Trophoblast cell (in vitro differentiated cells and primary cell): ENCODE measurements at regions not wholly inside any gene's neighbourhood (a gene's known extent, or its start where the extent isn't known, plus 50 kb on each side); places are given as distances from the start of the nearest gene placed in this dataset.

Experiments used
- DNase-seq, 2 donors: peaks; one replicate each; pipeline ENCODE4 v3.0.0-alpha.2; 2016
- H2AFZ ChIP-seq: 2 replicates; pipeline ENCODE4 v1.6.1; 2013; ENCODE audit warnings: low read length, moderate library complexity, mild to moderate bottlenecking; ENCODE audit not compliant: insufficient read depth, poor library complexity
- H2AK5ac ChIP-seq: 2 replicates; pipeline ENCODE4 v1.6.1; 2013; ENCODE audit warnings: mild to moderate bottlenecking, low read length
- H2BK120ac ChIP-seq: 2 replicates; pipeline ENCODE4 v1.6.1; 2013; ENCODE audit warnings: low read length, mild to moderate bottlenecking, moderate library complexity; ENCODE audit not compliant: insufficient read depth, poor library complexity
- H2BK12ac ChIP-seq: 2 replicates; pipeline ENCODE4 v1.6.1; 2013; ENCODE audit warnings: mild to moderate bottlenecking, low read length, moderate library complexity
- H2BK5ac ChIP-seq: 2 replicates; pipeline ENCODE4 v1.6.1; 2013; ENCODE audit warnings: low read length, low read depth, moderate library complexity, mild to moderate bottlenecking; ENCODE audit not compliant: poor library complexity
- H3K14ac ChIP-seq: 2 replicates; pipeline ENCODE4 v1.6.1; 2013; ENCODE audit warnings: mild to moderate bottlenecking, low read length
- H3K18ac ChIP-seq: 2 replicates; pipeline ENCODE4 v1.6.1; 2013; ENCODE audit warnings: mild to moderate bottlenecking, low read length
- H3K23ac ChIP-seq: 2 replicates; pipeline ENCODE4 v1.6.1; 2013; ENCODE audit warnings: low read length
- H3K27ac ChIP-seq: 2 replicates; pipeline ENCODE4 v1.5.1; 2013; ENCODE audit warnings: low read depth, mild to moderate bottlenecking, inconsistent platforms, low read length, moderate library complexity
- H3K27me3 ChIP-seq: 2 replicates; pipeline ENCODE4 v1.6.1; 2013; ENCODE audit warnings: inconsistent platforms, mild to moderate bottlenecking, low read length, moderate library complexity; ENCODE audit not compliant: insufficient read depth
- H3K36me3 ChIP-seq, 2 experiments: 1 replicate in 1 of 2; 2 replicates in 1 of 2; pipeline ENCODE4 v1.6.1; 2013; ENCODE audit warnings: low read length in 2 of 2, mild to moderate bottlenecking in 2 of 2, moderate library complexity in 1 of 2; ENCODE audit not compliant: insufficient read depth in 2 of 2, control insufficient read depth in 1 of 2
- H3K4ac ChIP-seq: 2 replicates; pipeline ENCODE4 v1.6.1; 2013; ENCODE audit warnings: low read depth, mild to moderate bottlenecking, low read length, moderate library complexity
- H3K4me1 ChIP-seq, 2 experiments: 1 replicate in 1 of 2; 2 replicates in 1 of 2; pipeline ENCODE4 v1.6.1; 2013; ENCODE audit warnings: low read length in 2 of 2, mild to moderate bottlenecking in 2 of 2, moderate library complexity in 1 of 2; ENCODE audit not compliant: insufficient read depth in 2 of 2, control insufficient read depth in 1 of 2
- H3K4me2 ChIP-seq: 2 replicates; pipeline ENCODE4 v1.6.1; 2013; ENCODE audit warnings: inconsistent platforms, mild to moderate bottlenecking, low read length, moderate library complexity
- H3K4me3 ChIP-seq: 2 replicates; pipeline ENCODE4 v1.5.1; 2013; ENCODE audit warnings: mild to moderate bottlenecking, low read depth, low read length, inconsistent platforms
- H3K79me1 ChIP-seq: one replicate; pipeline ENCODE4 v1.6.1; 2013; ENCODE audit warnings: low read length
- H3K79me2 ChIP-seq: 2 replicates; pipeline ENCODE4 v1.6.1; 2013; ENCODE audit warnings: low read length, mild to moderate bottlenecking; ENCODE audit not compliant: control insufficient read depth, insufficient read depth, poor library complexity
- H3K9ac ChIP-seq: 2 replicates; pipeline ENCODE4 v1.6.1; 2013; ENCODE audit warnings: mild to moderate bottlenecking, low read length
- H3K9me3 ChIP-seq: 2 replicates; pipeline ENCODE4 v1.6.1; 2013; ENCODE audit warnings: low read depth, mild to moderate bottlenecking, control low read depth, inconsistent platforms, low read length; ENCODE audit not compliant: insufficient read depth
- H4K12ac ChIP-seq: 2 replicates; pipeline ENCODE4 v1.6.1; 2013; ENCODE audit warnings: low read depth, mild to moderate bottlenecking, low read length, moderate library complexity
- H4K8ac ChIP-seq: 2 replicates; pipeline ENCODE4 v1.6.1; 2013; ENCODE audit warnings: low read depth, mild to moderate bottlenecking, low read length, moderate library complexity
- H4K91ac ChIP-seq: one replicate; pipeline ENCODE4 v1.6.1; 2013; ENCODE audit warnings: low read depth, mild to moderate bottlenecking, low read length, moderate library complexity
- WGBS: extraction: QIAGEN DNeasy Blood & Tissue Kit; methylation state at CpG from one replicate; pipeline ENCODE4 v1.1.7; 2013; ENCODE audit warnings: missing lambda C conversion rate; ENCODE audit not compliant: insufficient read length, insufficient coverage; ENCODE audit errors: extremely low coverage; 5-methylcytosine and 5-hydroxymethylcytosine counted together

DNA sequence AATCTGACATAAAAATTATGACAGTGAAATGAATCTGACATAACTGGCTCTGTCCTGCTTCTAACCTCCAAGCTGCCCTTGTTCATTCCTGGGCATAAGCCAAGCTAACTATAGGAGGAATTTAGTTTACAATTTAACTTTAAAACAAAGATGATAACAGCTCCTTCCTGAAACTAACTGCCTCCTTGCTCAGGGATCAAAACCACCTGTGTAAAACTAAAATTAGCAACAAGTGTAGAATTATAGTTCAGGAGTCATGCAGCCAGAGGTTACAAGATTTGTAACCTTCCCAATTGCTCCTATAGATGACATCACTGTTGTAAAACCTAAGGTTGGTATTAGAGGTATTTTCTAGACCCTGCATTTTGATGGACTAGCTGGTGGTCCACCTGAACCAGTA, 256.4 kb upstream of the POM121L12 start:
- Histone ChIP-seq H3K18ac (no peak overlapping the region), H3K23ac (no peak overlapping the region), H2AFZ (no peak overlapping the region), H2AK5ac (no peak overlapping the region), H3K27ac (no peak overlapping the region), H2BK120ac (no peak overlapping the region), H3K36me3 (no peaks in the 10 kb centered on the region), H3K27me3 (no peaks in the 10 kb centered on the region), H4K91ac (no peak overlapping the region), H3K4ac (no peak overlapping the region), H3K79me2 (no peaks in the 10 kb centered on the region), H3K9ac (no peak overlapping the region), H3K4me3 (no peak overlapping the region), H3K79me1 (no peaks in the 10 kb centered on the region), H3K14ac (no peak overlapping the region), H2BK5ac (no peak overlapping the region), H3K4me1 (no peaks in the 10 kb centered on the region), H3K9me3 (no peaks in the 10 kb centered on the region), H3K4me2 (no peak overlapping the region), H4K12ac (no peak overlapping the region), H4K8ac (no peak overlapping the region), H2BK12ac (no peak overlapping the region)
- no peak for DNase-seq

DNA sequence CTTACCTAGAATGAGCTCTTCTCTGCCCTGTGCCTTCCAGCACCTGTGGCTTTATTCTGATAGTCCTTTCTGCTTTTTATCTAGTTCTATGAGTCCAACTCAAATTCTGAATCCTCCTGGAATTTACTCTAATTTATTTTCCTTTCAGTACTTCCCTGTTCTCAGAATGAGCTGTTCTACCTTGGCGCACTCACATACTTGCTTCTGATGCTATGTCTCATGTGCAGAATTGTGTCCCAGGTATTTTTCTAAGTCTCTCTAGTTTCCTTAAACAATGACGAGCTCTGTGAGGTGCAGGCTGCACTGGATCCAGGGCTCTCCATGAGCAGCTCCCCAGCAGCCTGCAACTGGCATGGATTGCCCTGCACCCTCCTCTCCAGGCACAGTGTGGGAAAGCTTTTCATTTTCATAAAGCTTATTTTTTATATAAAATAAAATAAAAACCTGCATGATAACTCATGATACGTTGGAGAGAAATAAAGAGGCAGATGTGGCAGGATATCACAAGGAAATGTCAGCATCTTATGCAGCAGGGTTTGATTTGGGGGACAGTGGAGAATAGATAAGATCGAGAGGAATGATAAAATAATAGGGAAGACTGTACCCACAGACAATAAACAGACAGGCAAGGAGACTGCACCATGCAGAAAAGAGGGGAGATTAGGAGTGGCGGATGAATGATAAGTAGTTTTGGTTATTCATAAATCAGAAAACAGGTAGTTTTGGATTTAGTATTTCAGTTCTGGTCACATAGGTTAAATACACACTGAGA, 258.2 kb upstream of the POM121L12 start:
- Histone ChIP-seq H4K12ac (no peak overlapping the region), H3K23ac (no peak overlapping the region), H3K9ac (no peak overlapping the region), H3K4me1 (peaks cover 0 to 2% of the 10 kb centered on the region in 2 experiments), H4K91ac (no peak overlapping the region), H3K9me3 (no peaks in the 10 kb centered on the region), H3K36me3 (no peaks in the 10 kb centered on the region), H3K4me3 (no peak overlapping the region), H3K18ac (no peak overlapping the region), H2BK5ac (no peak overlapping the region), H3K27me3 (no peaks in the 10 kb centered on the region), H2BK12ac (no peak overlapping the region), H3K79me2 (no peaks in the 10 kb centered on the region), H3K79me1 (no peaks in the 10 kb centered on the region), H4K8ac (no peak overlapping the region), H2AFZ (no peak overlapping the region), H3K27ac (no peak overlapping the region), H3K14ac (no peak overlapping the region), H2BK120ac (no peak overlapping the region), H3K4me2 (no peak overlapping the region), H2AK5ac (no peak overlapping the region), H3K4ac (no peak overlapping the region)
- WGBS: no CpG with 5 or more reads among the region's 5 CpGs
- DNase-seq: no peak

DNA sequence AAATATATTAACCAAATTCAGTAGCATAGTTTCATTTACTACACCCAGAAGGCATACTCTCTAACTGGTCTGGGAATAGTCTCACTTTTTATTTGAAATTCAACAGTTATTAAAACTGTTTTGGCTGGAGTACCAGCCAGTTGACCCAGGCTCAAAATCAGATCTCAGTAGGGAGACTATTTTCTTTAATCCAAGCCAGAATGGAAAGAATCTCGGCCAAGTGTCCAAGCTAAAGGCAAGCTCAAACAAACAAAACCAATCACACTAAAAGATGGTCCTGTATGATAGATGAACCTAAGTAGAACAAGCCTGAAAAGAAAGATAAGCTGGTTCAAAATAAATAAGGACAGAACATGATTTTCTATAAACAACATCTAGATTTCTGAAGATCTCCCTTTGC, 259.6 kb upstream of the POM121L12 start:
- Histone ChIP-seq H3K27me3 (no peaks in the 10 kb centered on the region), H3K36me3 (no peaks in the 10 kb centered on the region), H3K23ac (no peak overlapping the region), H3K4ac (no peak overlapping the region), H3K79me1 (no peaks in the 10 kb centered on the region), H2BK120ac (no peak overlapping the region), H3K79me2 (no peaks in the 10 kb centered on the region), H2AFZ (no peak overlapping the region), H3K14ac (no peak overlapping the region), H3K9me3 (no peaks in the 10 kb centered on the region), H2BK5ac (no peak overlapping the region), H3K4me2 (no peak overlapping the region), H2AK5ac (no peak overlapping the region), H3K27ac (no peak overlapping the region), H4K12ac (no peak overlapping the region), H4K91ac (no peak overlapping the region), H3K18ac (no peak overlapping the region), H3K4me1 (peaks cover 0 to 2% of the 10 kb centered on the region in 2 experiments), H4K8ac (no peak overlapping the region), H3K9ac (no peak overlapping the region), H2BK12ac (no peak overlapping the region), H3K4me3 (no peak overlapping the region)
- no CpG with 5 or more reads among the region's 1 CpG for WGBS
- DNase-seq: no peak

DNA sequence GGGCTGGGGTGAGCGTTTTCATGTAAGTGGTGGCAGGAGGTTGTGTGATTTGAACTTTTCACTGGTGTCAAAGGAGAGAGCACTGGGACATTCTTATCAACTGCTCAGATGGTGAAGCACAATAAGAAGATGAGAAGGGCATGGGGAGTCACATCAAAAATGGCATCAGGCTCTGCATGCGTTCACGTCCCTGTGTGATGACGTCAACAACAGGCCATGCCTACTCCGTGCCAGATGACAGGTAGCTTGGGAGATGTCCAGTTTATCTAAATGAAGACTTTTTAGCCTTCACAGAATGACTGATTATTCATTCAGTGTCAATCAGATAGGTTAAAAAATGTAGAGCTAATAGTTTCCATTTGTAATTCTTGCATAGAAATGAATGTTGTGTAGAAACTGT, 264.3 kb upstream of the POM121L12 start:
- H2BK5ac ChIP-seq: no peak overlapping the region
- H4K8ac ChIP-seq: no peak overlapping the region
- peaks cover 0 to 2% of the 10 kb centered on the region in 2 experiments for H3K4me1 ChIP-seq
- H3K23ac ChIP-seq: no peak overlapping the region
- no peaks in the 10 kb centered on the region for H3K27me3 ChIP-seq
- H3K36me3 ChIP-seq: no peaks in the 10 kb centered on the region
- H3K79me2 ChIP-seq: no peaks in the 10 kb centered on the region
- H3K27ac ChIP-seq: no peak overlapping the region
- H3K4ac ChIP-seq: no peak overlapping the region
- no peak overlapping the region for H4K12ac ChIP-seq
- H4K91ac ChIP-seq: no peak overlapping the region
- no peak overlapping the region for H3K9ac ChIP-seq
- H3K14ac ChIP-seq: no peak overlapping the region
- H2BK120ac ChIP-seq: no peak overlapping the region
- H3K4me3 ChIP-seq: no peak overlapping the region
- DNase-seq: peak in 1 of 2 donors; percentile 50
- H3K4me2 ChIP-seq: no peak overlapping the region
- no peak overlapping the region for H2BK12ac ChIP-seq
- WGBS: 100% methylated on average over 1 of the region's 5 CpGs
- H2AFZ ChIP-seq: no peak overlapping the region
- no peak overlapping the region for H2AK5ac ChIP-seq
- no peak overlapping the region for H3K18ac ChIP-seq
- no peaks in the 10 kb centered on the region for H3K9me3 ChIP-seq
- H3K79me1 ChIP-seq: no peaks in the 10 kb centered on the region
